ENCODE measurements at regions not wholly inside any gene's neighbourhood (a gene's known extent, or its start where the extent isn't known, plus 50 kb on each side); places are given as distances from the start of the nearest gene placed in this dataset.

- TF ChIP-seq ZBTB1 (tag by site-specific recombination; IDR thresholded peaks at IDR 0.05) (no peak), PATZ1 (tag by site-specific recombination; IDR thresholded peaks at IDR 0.05) (no peak), HOXC10 (CRISPR knock-in tag; IDR thresholded peaks at IDR 0.05) (no peak), ZNF792 (tag by site-specific recombination; IDR thresholded peaks at IDR 0.05) (no peak), ZNF670 (tag by site-specific recombination; IDR thresholded peaks at IDR 0.05; ENCODE audit: low read depth) (no peak)
- TF ChIP-seq, protein P1, sequence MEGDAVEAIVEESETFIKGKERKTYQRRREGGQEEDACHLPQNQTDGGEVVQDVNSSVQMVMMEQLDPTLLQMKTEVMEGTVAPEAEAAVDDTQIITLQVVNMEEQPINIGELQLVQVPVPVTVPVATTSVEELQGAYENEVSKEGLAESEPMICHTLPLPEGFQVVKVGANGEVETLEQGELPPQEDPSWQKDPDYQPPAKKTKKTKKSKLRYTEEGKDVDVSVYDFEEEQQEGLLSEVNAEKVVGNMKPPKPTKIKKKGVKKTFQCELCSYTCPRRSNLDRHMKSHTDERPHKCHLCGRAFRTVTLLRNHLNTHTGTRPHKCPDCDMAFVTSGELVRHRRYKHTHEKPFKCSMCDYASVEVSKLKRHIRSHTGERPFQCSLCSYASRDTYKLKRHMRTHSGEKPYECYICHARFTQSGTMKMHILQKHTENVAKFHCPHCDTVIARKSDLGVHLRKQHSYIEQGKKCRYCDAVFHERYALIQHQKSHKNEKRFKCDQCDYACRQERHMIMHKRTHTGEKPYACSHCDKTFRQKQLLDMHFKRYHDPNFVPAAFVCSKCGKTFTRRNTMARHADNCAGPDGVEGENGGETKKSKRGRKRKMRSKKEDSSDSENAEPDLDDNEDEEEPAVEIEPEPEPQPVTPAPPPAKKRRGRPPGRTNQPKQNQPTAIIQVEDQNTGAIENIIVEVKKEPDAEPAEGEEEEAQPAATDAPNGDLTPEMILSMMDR (tag by site-specific recombination; IDR thresholded peaks at IDR 0.05), result no peak
Measured at GRCh38 chr21:35190201-35190701, 141.1 kb upstream of the RUNX1 start.

All from HEK293 (cell line).